ENCODE measurements at regions not wholly inside any gene's neighbourhood (a gene's known extent, or its start where the extent isn't known, plus 50 kb on each side); places are given as distances from the start of the nearest gene placed in this dataset.

- Mint-ChIP-seq H3K27ac (ENCODE audit: unreplicated experiment) (no peak overlapping the region), H3K36me3 (ENCODE audit: low read depth, unreplicated experiment) (no peaks in the 10 kb centered on the region), H3K27me3 (ENCODE audit: low read depth, unreplicated experiment) (no peaks in the 10 kb centered on the region), H3K4me1 (ENCODE audit: low read depth, unreplicated experiment) (no peaks in the 10 kb centered on the region), H3K4me3 (ENCODE audit: unreplicated experiment) (no peak overlapping the region), H3K9me3 (ENCODE audit: unreplicated experiment) (no peaks in the 10 kb centered on the region)
- TF ChIP-seq, protein P1, sequence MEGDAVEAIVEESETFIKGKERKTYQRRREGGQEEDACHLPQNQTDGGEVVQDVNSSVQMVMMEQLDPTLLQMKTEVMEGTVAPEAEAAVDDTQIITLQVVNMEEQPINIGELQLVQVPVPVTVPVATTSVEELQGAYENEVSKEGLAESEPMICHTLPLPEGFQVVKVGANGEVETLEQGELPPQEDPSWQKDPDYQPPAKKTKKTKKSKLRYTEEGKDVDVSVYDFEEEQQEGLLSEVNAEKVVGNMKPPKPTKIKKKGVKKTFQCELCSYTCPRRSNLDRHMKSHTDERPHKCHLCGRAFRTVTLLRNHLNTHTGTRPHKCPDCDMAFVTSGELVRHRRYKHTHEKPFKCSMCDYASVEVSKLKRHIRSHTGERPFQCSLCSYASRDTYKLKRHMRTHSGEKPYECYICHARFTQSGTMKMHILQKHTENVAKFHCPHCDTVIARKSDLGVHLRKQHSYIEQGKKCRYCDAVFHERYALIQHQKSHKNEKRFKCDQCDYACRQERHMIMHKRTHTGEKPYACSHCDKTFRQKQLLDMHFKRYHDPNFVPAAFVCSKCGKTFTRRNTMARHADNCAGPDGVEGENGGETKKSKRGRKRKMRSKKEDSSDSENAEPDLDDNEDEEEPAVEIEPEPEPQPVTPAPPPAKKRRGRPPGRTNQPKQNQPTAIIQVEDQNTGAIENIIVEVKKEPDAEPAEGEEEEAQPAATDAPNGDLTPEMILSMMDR (IDR thresholded peaks at IDR 0.05; ENCODE audit: insufficient read depth, low read depth, low read length) = no peak
- no peak for TF ChIP-seq EZH2 (IDR thresholded peaks at IDR 0.05; ENCODE audit: insufficient read depth, low read length)
- Histone ChIP-seq H3K36me3 (ENCODE audit: insufficient read depth, low read length) (no peaks in the 10 kb centered on the region), H3K27ac (ENCODE audit: low read depth, low read length) (no peak overlapping the region), H3K4me2 (ENCODE audit: low read length) (no peak overlapping the region), H3K4me1 (ENCODE audit: insufficient read depth, low read length) (no peaks in the 10 kb centered on the region), H3K4me3 (ENCODE audit: insufficient read depth, low read depth, low read length) (no peak overlapping the region), H2AFZ (ENCODE audit: low read depth, low read length) (no peak overlapping the region), H3K9ac (ENCODE audit: low read length) (no peak overlapping the region), H4K20me1 (ENCODE audit: insufficient read depth, low read length) (no peaks in the 10 kb centered on the region), H3K27me3 (ENCODE audit: insufficient read depth, low read length) (no peaks in the 10 kb centered on the region), H3K79me2 (ENCODE audit: insufficient read depth, low read length) (no peaks in the 10 kb centered on the region), H3K9me3 (ENCODE audit: insufficient read depth, low read depth, low read length) (peaks cover 3% of the 10 kb centered on the region)
- no peak for FAIRE-seq
- DNase-seq (ENCODE audit: low read depth) = no peak
Observed at GRCh38 chr5:26727916-26728315, 310.5 kb downstream of the CDH9 start.

DNA sequence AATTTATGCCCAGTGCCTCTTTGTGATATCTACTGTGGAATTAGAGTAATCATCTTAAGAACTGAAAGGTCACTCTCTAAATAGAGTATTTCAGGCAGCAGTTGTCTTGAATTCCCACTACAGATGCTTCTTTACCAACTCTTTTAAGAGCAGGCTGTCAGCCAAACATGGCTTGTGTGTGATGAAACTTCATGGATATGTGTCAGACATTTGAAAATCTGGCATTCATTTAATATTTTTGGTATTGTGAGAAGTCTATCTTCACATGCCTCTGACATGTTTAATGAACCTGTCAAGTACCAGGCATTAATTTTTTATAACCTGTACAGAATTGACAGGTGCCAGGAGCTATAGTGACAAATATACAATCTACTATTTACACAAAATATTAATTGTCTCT lies 318.6 kb downstream of the CDH9 start:
- no peak for FAIRE-seq
- Histone ChIP-seq H2AFZ (ENCODE audit: low read depth, low read length) (no peak overlapping the region), H3K4me3 (ENCODE audit: insufficient read depth, low read depth, low read length) (no peak overlapping the region), H3K79me2 (ENCODE audit: insufficient read depth, low read length) (no peaks in the 10 kb centered on the region), H4K20me1 (ENCODE audit: insufficient read depth, low read length) (no peaks in the 10 kb centered on the region), H3K9me3 (ENCODE audit: insufficient read depth, low read depth, low read length) (no peaks in the 10 kb centered on the region), H3K36me3 (ENCODE audit: insufficient read depth, low read length) (no peaks in the 10 kb centered on the region), H3K4me1 (ENCODE audit: insufficient read depth, low read length) (no peaks in the 10 kb centered on the region), H3K4me2 (ENCODE audit: low read length) (no peak overlapping the region), H3K9ac (ENCODE audit: low read length) (no peak overlapping the region), H3K27ac (ENCODE audit: low read depth, low read length) (no peak overlapping the region), H3K27me3 (ENCODE audit: insufficient read depth, low read length) (no peaks in the 10 kb centered on the region)
- Mint-ChIP-seq H3K36me3 (ENCODE audit: low read depth, unreplicated experiment) (no peaks in the 10 kb centered on the region), H3K9me3 (ENCODE audit: unreplicated experiment) (no peaks in the 10 kb centered on the region), H3K27me3 (ENCODE audit: low read depth, unreplicated experiment) (no peaks in the 10 kb centered on the region), H3K27ac (ENCODE audit: unreplicated experiment) (no peak overlapping the region), H3K4me1 (ENCODE audit: low read depth, unreplicated experiment) (no peaks in the 10 kb centered on the region), H3K4me3 (ENCODE audit: unreplicated experiment) (no peak overlapping the region)
- DNase-seq (ENCODE audit: low read depth) = no peak
- TF ChIP-seq, protein P1 (IDR thresholded peaks at IDR 0.05; ENCODE audit: insufficient read depth, low read depth, low read length) = no peak
- no peak for TF ChIP-seq EZH2 (IDR thresholded peaks at IDR 0.05; ENCODE audit: insufficient read depth, low read length)

GRCh38 chr5:26700759-26701384 lies 337.5 kb downstream of the CDH9 start:
- TF ChIP-seq, protein P1 (IDR thresholded peaks at IDR 0.05; ENCODE audit: insufficient read depth, low read depth, low read length) = peak; percentile 55
- TF ChIP-seq EZH2 (IDR thresholded peaks at IDR 0.05; ENCODE audit: insufficient read depth, low read length) = no peak
- H3K4me1 Mint-ChIP-seq (ENCODE audit: low read depth, unreplicated experiment) = no peaks in the 10 kb centered on the region
- Histone ChIP-seq H3K9ac (ENCODE audit: low read length) (no peak overlapping the region), H3K4me3 (ENCODE audit: insufficient read depth, low read depth, low read length) (no peak overlapping the region), H3K79me2 (ENCODE audit: insufficient read depth, low read length) (no peaks in the 10 kb centered on the region), H3K4me1 (ENCODE audit: insufficient read depth, low read length) (no peaks in the 10 kb centered on the region), H3K36me3 (ENCODE audit: insufficient read depth, low read length) (no peaks in the 10 kb centered on the region), H3K4me2 (ENCODE audit: low read length) (no peak overlapping the region), H4K20me1 (ENCODE audit: insufficient read depth, low read length) (no peaks in the 10 kb centered on the region), H3K27me3 (ENCODE audit: insufficient read depth, low read length) (no peaks in the 10 kb centered on the region), H3K27ac (ENCODE audit: low read depth, low read length) (no peak overlapping the region), H3K9me3 (ENCODE audit: insufficient read depth, low read depth, low read length) (no peaks in the 10 kb centered on the region), H2AFZ (ENCODE audit: low read depth, low read length) (no peak overlapping the region)
- H3K36me3 Mint-ChIP-seq (ENCODE audit: low read depth, unreplicated experiment) = no peaks in the 10 kb centered on the region
- no peak for DNase-seq (ENCODE audit: low read depth)
- no peaks in the 10 kb centered on the region for H3K9me3 Mint-ChIP-seq (ENCODE audit: unreplicated experiment)
- no peak overlapping the region for H3K4me3 Mint-ChIP-seq (ENCODE audit: unreplicated experiment)
- no peaks in the 10 kb centered on the region for H3K27me3 Mint-ChIP-seq (ENCODE audit: low read depth, unreplicated experiment)
- no peak for FAIRE-seq
- no peak overlapping the region for H3K27ac Mint-ChIP-seq (ENCODE audit: unreplicated experiment)

Measured in astrocyte (in vitro differentiated cells and primary cell).